Retinal pigment epithelial cell (primary cell): ENCODE measurements at regions not wholly inside any gene's neighbourhood (a gene's known extent, or its start where the extent isn't known, plus 50 kb on each side); places are given as distances from the start of the nearest gene placed in this dataset.

Source experiments
- DNase-seq: peaks from one replicate; pipeline ENCODE4 v3.0.0-alpha.2; 2010; ENCODE audit warnings: low read depth
- H3K4me3 ChIP-seq: 2 replicates; pipeline ENCODE4 v1.5.1; 2011; ENCODE audit warnings: mild to moderate bottlenecking, low read length, control low read depth, moderate library complexity
- CTCF ChIP-seq: conservative IDR thresholded peaks from 2 replicates; pipeline ENCODE4 v1.5.1; 2011; ENCODE audit warnings: low read depth, low read length, control low read depth, inconsistent platforms

GRCh38 chr6:95232446-95232845 lies 344.9 kb upstream of the MANEA start:
- H3K4me3 ChIP-seq, result no peak overlapping the region
- DNase-seq, result no peak
- no peak for TF ChIP-seq CTCF

- no peak overlapping the region for H3K4me3 ChIP-seq
- DNase-seq, result no peak
- no peak for TF ChIP-seq CTCF
Measured at GRCh38 chr6:95233879-95234278, 343.5 kb upstream of the MANEA start.

- no peak for TF ChIP-seq CTCF
- no peak for DNase-seq
- H3K4me3 ChIP-seq, result no peak overlapping the region
Measured at GRCh38 chr6:95240514-95240913, 336.8 kb upstream of the MANEA start.

- no peak for TF ChIP-seq CTCF
- H3K4me3 ChIP-seq, result no peak overlapping the region
- no peak for DNase-seq
Measured at GRCh38 chr6:95242560-95242959, 334.8 kb upstream of the MANEA start.

- DNase-seq, result no peak
- TF ChIP-seq CTCF, result no peak
- no peak overlapping the region for H3K4me3 ChIP-seq
Measured at GRCh38 chr6:95243053-95243452, 334.3 kb upstream of the MANEA start.

GRCh38 chr6:95244751-95245150 lies 332.6 kb upstream of the MANEA start:
- no peak for DNase-seq
- H3K4me3 ChIP-seq, result no peak overlapping the region
- no peak for TF ChIP-seq CTCF

- no peak for DNase-seq
- TF ChIP-seq CTCF, result no peak
- no peak overlapping the region for H3K4me3 ChIP-seq
Measured at GRCh38 chr6:95248499-95248898, 328.8 kb upstream of the MANEA start.
